H1 (cell line): ENCODE measurements at regions not wholly inside any gene's neighbourhood (a gene's known extent, or its start where the extent isn't known, plus 50 kb on each side); places are given as distances from the start of the nearest gene placed in this dataset.

Experiments used
- CTCF ChIA-PET: fragments of 300-600 bp; sonication (Branson Sonifier 250); formaldehyde crosslinking; loops from one replicate; lab custom pipeline; 2021; ENCODE audit not compliant: partially characterized antibody; lab: Charles Lee
- POLR2A ChIA-PET: fragments of 300-600 bp; sonication (Branson Sonifier 250); formaldehyde crosslinking; loops from one replicate; lab custom pipeline; 2021; ENCODE audit warnings: inconsistent platforms; ENCODE audit not compliant: partially characterized antibody; lab: Charles Lee
- DNase-seq, 2 experiments: peaks; one replicate each; pipeline versions ENCODE4 v3.0.0 to v3.0.0-alpha.2; 2010 to 2022; ENCODE audit warnings: low spot score in 2 of 2, low read depth in 1 of 2, mixed read lengths in 1 of 2
- FAIRE-seq: peaks from 2 replicates; lab custom pipeline; 2011; peaks lifted over from hg19 to GRCh38; lab: Jason Lieb, UNC
- H2AFZ ChIP-seq: 2 replicates; pipeline ENCODE4 v1.8.1; 2012; ENCODE audit warnings: low read length, inconsistent platforms
- H2AK5ac ChIP-seq: 2 replicates; pipeline ENCODE4 v1.6.1; 2013; ENCODE audit warnings: low read depth, low read length
- H2BK120ac ChIP-seq: replicated peaks from 2 replicates; pipeline ENCODE3; 2013; ENCODE audit warnings: low read depth, low read length, inconsistent platforms
- H2BK12ac ChIP-seq: 2 replicates; pipeline ENCODE4 v1.6.1; 2013; ENCODE audit warnings: low read depth, low read length
- H2BK15ac ChIP-seq: 2 replicates; pipeline ENCODE4 v1.6.1; 2013; ENCODE audit warnings: low read length
- H2BK20ac ChIP-seq: 2 replicates; pipeline ENCODE4 v1.6.1; 2013; ENCODE audit warnings: low read length
- H2BK5ac ChIP-seq: 2 replicates; pipeline ENCODE4 v1.6.1; 2013; ENCODE audit warnings: low read depth, low read length
- H3K14ac ChIP-seq: 2 replicates; pipeline ENCODE4 v1.6.1; 2013; ENCODE audit warnings: inconsistent platforms; ENCODE audit not compliant: insufficient read length
- H3K18ac ChIP-seq: 2 replicates; pipeline ENCODE4 v1.6.1; 2013; ENCODE audit warnings: low read length; ENCODE audit errors: extremely low read depth
- H3K23ac ChIP-seq: 2 replicates; pipeline ENCODE4 v1.6.1; 2013; ENCODE audit warnings: inconsistent platforms; ENCODE audit not compliant: insufficient read length
- H3K23me2 ChIP-seq: 2 replicates; pipeline ENCODE4 v1.6.1; 2013; ENCODE audit warnings: low read depth, low read length
- H3K27ac ChIP-seq: 2 replicates; pipeline ENCODE4 v1.6.1; 2011; ENCODE audit warnings: low read depth, low read length, inconsistent platforms
- H3K27me3 ChIP-seq, 4 experiments: replicated peaks in 1 of 4; 1 replicate in 1 of 4; 2 replicates in 3 of 4; pipeline versions ENCODE4 v1.6.1 to v1.8.1; 2011 to 2013; ENCODE audit warnings: low read length in 3 of 4, mild to moderate bottlenecking in 3 of 4, inconsistent platforms in 2 of 4, mixed read lengths in 2 of 4, moderate library complexity in 1 of 4; ENCODE audit not compliant: control insufficient read depth in 3 of 4, insufficient read depth in 3 of 4; ENCODE audit errors: extremely low read depth in 1 of 4
- H3K36me3 ChIP-seq, 4 experiments: 2 replicates each; pipeline versions ENCODE4 v1.6.1 to v1.8.1; 2011 to 2013; ENCODE audit warnings: mild to moderate bottlenecking in 4 of 4, low read length in 3 of 4, moderate library complexity in 2 of 4, control low read depth in 1 of 4, inconsistent platforms in 1 of 4; ENCODE audit not compliant: insufficient read depth in 4 of 4, control insufficient read depth in 2 of 4
- H3K4ac ChIP-seq: replicated peaks from 2 replicates; pipeline ENCODE3; 2013; ENCODE audit warnings: low read length, low read depth, mixed read lengths, inconsistent platforms; ENCODE audit not compliant: insufficient read length
- H3K4me1 ChIP-seq, 4 experiments: replicated peaks in 1 of 4; 1 replicate in 1 of 4; 2 replicates in 3 of 4; pipeline versions ENCODE4 v1.6.1 to v1.8.1; 2011 to 2013; ENCODE audit warnings: low read length in 3 of 4, inconsistent platforms in 2 of 4, mixed read lengths in 1 of 4; ENCODE audit not compliant: insufficient read depth in 4 of 4, control insufficient read depth in 3 of 4
- H3K4me2 ChIP-seq, 2 experiments: 2 replicates each; pipeline versions ENCODE4 v1.6.1 to v1.8.1; 2011 to 2013; ENCODE audit warnings: low read depth in 2 of 2, low read length in 2 of 2, control low read depth in 1 of 2, inconsistent platforms in 1 of 2, mild to moderate bottlenecking in 1 of 2; ENCODE audit not compliant: insufficient read depth in 1 of 2
- H3K4me3 ChIP-seq, 4 experiments: fragments of 200-600, 300-600 bp in 1 of 4; sonication (generic), shearing (Covaris generic), sonication (Bioruptor Twin) in 1 of 4; 2 replicates each; pipeline versions ENCODE4 v1.5.1 to v1.8.1; 2011 to 2016; ENCODE audit warnings: low read length in 4 of 4, low read depth in 3 of 4, control low read depth in 2 of 4, inconsistent platforms in 2 of 4, mild to moderate bottlenecking in 2 of 4, mixed read lengths in 1 of 4, moderate library complexity in 1 of 4; ENCODE audit not compliant: insufficient read depth in 2 of 4; ENCODE audit errors: extremely low read depth in 1 of 4
- H3K56ac ChIP-seq: replicated peaks from 2 replicates; pipeline ENCODE3; 2013; ENCODE audit warnings: low read depth, mild to moderate bottlenecking, mixed read lengths, low read length, inconsistent platforms; ENCODE audit not compliant: insufficient read length
- H3K79me1 ChIP-seq: 2 replicates; pipeline ENCODE4 v1.6.1; 2013; ENCODE audit warnings: low read depth, low read length, control low read depth
- H3K79me2 ChIP-seq, 2 experiments: 2 replicates each; pipeline versions ENCODE4 v1.6.1 to v1.8.1; 2012 to 2013; ENCODE audit warnings: low read length in 2 of 2, mild to moderate bottlenecking in 2 of 2, inconsistent platforms in 1 of 2; ENCODE audit not compliant: insufficient read depth in 2 of 2, control insufficient read depth in 1 of 2
- H3K9ac ChIP-seq, 4 experiments: replicated peaks in 1 of 4; 1 replicate in 1 of 4; 2 replicates in 3 of 4; pipeline versions ENCODE4 v1.6.1 to v1.8.1; 2011 to 2013; ENCODE audit warnings: low read depth in 3 of 4, low read length in 3 of 4, control low read depth in 2 of 4, mild to moderate bottlenecking in 2 of 4, moderate library complexity in 2 of 4, inconsistent platforms in 1 of 4; ENCODE audit errors: extremely low read depth in 1 of 4
- H3K9me3 ChIP-seq, 2 experiments: 2 replicates each; pipeline versions ENCODE4 v1.6.1 to v1.8.1; 2012 to 2013; ENCODE audit warnings: mild to moderate bottlenecking in 2 of 2, moderate library complexity in 2 of 2, control low read depth in 1 of 2, inconsistent platforms in 1 of 2, low read depth in 1 of 2, low read length in 1 of 2, mixed read lengths in 1 of 2; ENCODE audit not compliant: insufficient read depth in 2 of 2
- H4K20me1 ChIP-seq, 2 experiments: replicated peaks in 1 of 2; 2 replicates each; pipeline versions ENCODE3 to v1.8.1; 2011 to 2013; ENCODE audit warnings: inconsistent platforms in 2 of 2, low read length in 2 of 2, mild to moderate bottlenecking in 1 of 2; ENCODE audit not compliant: insufficient read depth in 2 of 2, control insufficient read depth in 1 of 2
- H4K5ac ChIP-seq: 2 replicates; pipeline ENCODE4 v1.6.1; 2013; ENCODE audit warnings: low read length, low read depth, mixed read lengths, inconsistent platforms; ENCODE audit not compliant: insufficient read length
- H4K8ac ChIP-seq: 2 replicates; pipeline ENCODE4 v1.8.0; 2013; ENCODE audit warnings: mild to moderate bottlenecking, moderate library complexity, low read length, inconsistent platforms; ENCODE audit not compliant: insufficient read depth; ENCODE audit errors: extremely low read depth
- H4K91ac ChIP-seq: replicated peaks from 2 replicates; pipeline ENCODE3; 2013; ENCODE audit warnings: low read length, mixed read lengths, inconsistent platforms; ENCODE audit not compliant: insufficient read length
- BRCA1 ChIP-seq: IDR thresholded peaks from 2 replicates; pipeline ENCODE4 v1.6.1; 2012; ENCODE audit warnings: low read depth, low read length, improper control_type of control experiment
- CTBP2 ChIP-seq: IDR thresholded peaks from 2 replicates; pipeline ENCODE4 v1.7.0; 2011; ENCODE audit warnings: borderline replicate concordance, mild to moderate bottlenecking, moderate library complexity, mixed read lengths, low read length; ENCODE audit not compliant: insufficient read depth, insufficient read length
- EP300 ChIP-seq, 2 experiments: IDR thresholded peaks; 1 replicate in 1 of 2; 2 replicates in 1 of 2; pipeline ENCODE4 v1.6.1; 2011 to 2012; ENCODE audit warnings: low read depth in 2 of 2, low read length in 2 of 2, mild to moderate bottlenecking in 2 of 2, borderline replicate concordance in 1 of 2, inconsistent platforms in 1 of 2, moderate library complexity in 1 of 2
- GTF2F1 ChIP-seq: IDR thresholded peaks from 2 replicates; pipeline ENCODE4 v1.6.1; 2012; ENCODE audit warnings: low read depth, low read length, improper control_type of control experiment, borderline replicate concordance
- HDAC2 ChIP-seq, 2 experiments: fragments of 300-600 bp in 1 of 2; sonication (generic) in 1 of 2; IDR thresholded peaks; 2 replicates each; pipeline ENCODE4 v1.6.1; 2011 to 2012; ENCODE audit warnings: low read depth in 2 of 2, low read length in 2 of 2, mild to moderate bottlenecking in 2 of 2, moderate library complexity in 2 of 2, borderline replicate concordance in 1 of 2, inconsistent platforms in 1 of 2
- HDAC6 ChIP-seq: IDR thresholded peaks from one replicate; pipeline ENCODE4 v1.7.1; 2012; ENCODE audit warnings: low read depth, mild to moderate bottlenecking, inconsistent platforms, low read length, moderate library complexity
- JUN ChIP-seq: IDR thresholded peaks from 2 replicates; pipeline ENCODE4 v1.6.1; 2011; ENCODE audit warnings: low read depth, mild to moderate bottlenecking, improper control_type of control experiment, low read length
- KDM5A ChIP-seq: fragments of 200-600 bp; IDR thresholded peaks from 2 replicates; pipeline ENCODE4 v1.7.1; 2012; ENCODE audit warnings: mild to moderate bottlenecking, low read length, inconsistent platforms, mixed read lengths
- POLR2AphosphoS5 ChIP-seq: IDR thresholded peaks from 2 replicates; pipeline ENCODE4 v1.6.1; 2011; ENCODE audit warnings: low read depth, low read length
- RAD21 ChIP-seq, 2 experiments: IDR thresholded peaks in 1 of 2; conservative IDR thresholded peaks in 1 of 2; 2 replicates each; pipeline ENCODE4 v1.6.1; 2011; ENCODE audit warnings: low read depth in 2 of 2, low read length in 2 of 2, improper control_type of control experiment in 1 of 2, inconsistent platforms in 1 of 2, mild to moderate bottlenecking in 1 of 2, moderate library complexity in 1 of 2
- SIN3A ChIP-seq, 2 experiments: IDR thresholded peaks in 1 of 2; conservative IDR thresholded peaks in 1 of 2; 2 replicates each; pipeline ENCODE4 v1.6.1; 2011 to 2012; ENCODE audit warnings: low read length in 2 of 2, improper control_type of control experiment in 1 of 2, low read depth in 1 of 2, mild to moderate bottlenecking in 1 of 2
- SIX5 ChIP-seq: IDR thresholded peaks from 2 replicates; pipeline ENCODE4 v1.6.1; 2011; ENCODE audit warnings: mild to moderate bottlenecking, low read depth, low read length
- SUZ12 ChIP-seq: fragments of 200-600 bp; sonication (generic); IDR thresholded peaks from 2 replicates; pipeline ENCODE4 v1.6.1; 2012; ENCODE audit warnings: mild to moderate bottlenecking, inconsistent platforms, low read length, moderate library complexity, mixed read lengths
- TBP ChIP-seq: IDR thresholded peaks from 2 replicates; pipeline ENCODE4 v1.6.1; 2011; ENCODE audit warnings: low read depth, low read length, improper control_type of control experiment
- WGBS, 2 experiments: shearing (Covaris generic) in 1 of 2; methylation state at CpG; one replicate each; pipeline versions ENCODE4 v1.1.6 to v1.1.7; 2013 to 2015; ENCODE audit warnings: low lambda C conversion rate in 2 of 2, mixed read lengths in 2 of 2, inconsistent platforms in 1 of 2, low coverage in 1 of 2, missing lambda C conversion rate in 1 of 2; ENCODE audit not compliant: insufficient replicate concordance in 2 of 2, insufficient coverage in 1 of 2, insufficient read length in 1 of 2; ENCODE audit errors: extremely low coverage in 1 of 2, missing lambda C conversion rate in 1 of 2; 5-methylcytosine and 5-hydroxymethylcytosine counted together

- Histone ChIP-seq H4K8ac (no peak overlapping the region), H3K4me2 (no peak overlapping the region), H3K9ac (no peak overlapping the region), H3K4me3 (no peak overlapping the region), H3K27ac (no peak overlapping the region), H3K36me3 (no peaks in the 10 kb centered on the region), H3K23ac (no peak overlapping the region), H2AK5ac (no peak overlapping the region), H2BK120ac (no peak overlapping the region), H3K18ac (no peak overlapping the region), H3K4ac (no peak overlapping the region), H2BK5ac (no peak overlapping the region), H2BK15ac (no peak overlapping the region), H2BK12ac (no peak overlapping the region), H3K56ac (no peak overlapping the region), H3K14ac (no peak overlapping the region), H3K79me1 (no peaks in the 10 kb centered on the region), H4K20me1 (no peaks in the 10 kb centered on the region), H3K27me3 (no peaks in the 10 kb centered on the region), H2BK20ac (no peak overlapping the region), H3K4me1 (no peaks in the 10 kb centered on the region), H2AFZ (no peak overlapping the region), H3K9me3 (no peaks in the 10 kb centered on the region), H4K91ac (no peak overlapping the region), H4K5ac (no peak overlapping the region), H3K23me2 (no peaks in the 10 kb centered on the region), H3K79me2 (no peaks in the 10 kb centered on the region)
- POLR2A ChIA-PET: no interaction called here
- 86% methylated on average over 1 of the region's 1 CpG; no CpG with 5 or more reads in 1 of the 2 experiments for WGBS, 2 experiments
- CTCF ChIA-PET: no interaction called here
- no peak for DNase-seq
- no peak for FAIRE-seq
- TF ChIP-seq SIX5: no peak
- TF ChIP-seq HDAC6: no peak
- TF ChIP-seq BRCA1: no peak
- TF ChIP-seq TBP: no peak
- TF ChIP-seq GTF2F1: no peak
- TF ChIP-seq CTBP2: no peak
- TF ChIP-seq SUZ12: no peak
- TF ChIP-seq EP300 (IDR thresholded peaks at IDR 0.05; ENCODE audit: borderline replicate concordance in 1 of 2, low read depth in 2 of 2, low read length in 2 of 2): no peak
- no peak for TF ChIP-seq POLR2AphosphoS5
- no peak for TF ChIP-seq JUN
- TF ChIP-seq KDM5A: no peak
- TF ChIP-seq HDAC2 (IDR thresholded peaks at IDR 0.05; ENCODE audit: borderline replicate concordance in 1 of 2, low read depth in 2 of 2, low read length in 2 of 2): no peak
- TF ChIP-seq RAD21 (IDR thresholded peaks at IDR 0.05 in 1 of 2, conservative IDR thresholded peaks at IDR 0.05 in 1 of 2; ENCODE audit: low read depth in 2 of 2, low read length in 2 of 2): no peak
- no peak for TF ChIP-seq SIN3A (conservative IDR thresholded peaks at IDR 0.05 in 1 of 2, IDR thresholded peaks at IDR 0.05 in 1 of 2; ENCODE audit: low read depth in 1 of 2, low read length in 2 of 2)
These were observed 319.2 kb upstream of the CNTN5 start for GRCh38 chr11:98701541-98701940.
